A549 (cell line): ENCODE measurements at regions not wholly inside any gene's neighbourhood (a gene's known extent, or its start where the extent isn't known, plus 50 kb on each side); places are given as distances from the start of the nearest gene placed in this dataset.

Source experiments
- ATAC-seq, 2 experiments: fragments of 200-7000 bp in 1 of 2; fragments of >200 bp in 1 of 2; cut with Nextera tagmentation in 1 of 2; cut with Tn5 transposase in 1 of 2; 3 replicates each; pipeline versions ENCODE4 v1.8.0 to v1.9.1; 2018 to 2020; ENCODE audit warnings: mild to moderate bottlenecking in 1 of 2, moderate library complexity in 1 of 2
- CTCF ChIA-PET: fragments of 300-600 bp; sonication (Branson Sonifier 250); formaldehyde crosslinking; extraction: SDS; loops from one replicate; lab custom pipeline; 2021; ENCODE audit warnings: antibody characterized with exemption, inconsistent platforms; lab: Yijun Ruan, JAX
- POLR2A ChIA-PET: fragments of 350-600 bp; formaldehyde crosslinking; extraction: SDS; loops from one replicate; lab custom pipeline; 2021; ENCODE audit warnings: antibody characterized with exemption, inconsistent platforms; lab: Yijun Ruan, JAX
- DNase-seq, 2 experiments: peaks; one replicate each; pipeline versions ENCODE4 v3.0.0 to v3.0.0-alpha.2; 2011 to 2016; ENCODE audit warnings: low read depth in 1 of 2, low spot score in 1 of 2
- FAIRE-seq: peaks from 2 replicates; lab custom pipeline; 2011; peaks lifted over from hg19 to GRCh38; lab: Jason Lieb, UNC
- H3K27ac ChIP-seq, 2 experiments: fragments of >200 bp; sonication (Bioruptor Twin); formaldehyde crosslinking; 3 replicates each; pipeline ENCODE4 v1.5.1; 2016 to 2017
- H3K4me1 ChIP-seq: fragments of >200 bp; sonication (Bioruptor Twin); formaldehyde crosslinking; 3 replicates; pipeline ENCODE4 v1.6.1; 2016
- H3K4me2 ChIP-seq: fragments of >200 bp; sonication (Bioruptor Twin); formaldehyde crosslinking; 3 replicates; pipeline ENCODE4 v1.6.1; 2016
- H3K4me3 ChIP-seq: fragments of >200 bp; sonication (Bioruptor Twin); formaldehyde crosslinking; 3 replicates; pipeline ENCODE4 v1.5.1; 2016
- H3K9me3 ChIP-seq: fragments of >200 bp; sonication (Bioruptor Twin); formaldehyde crosslinking; 3 replicates; pipeline ENCODE4 v1.6.1; 2016
- CBX2 ChIP-seq: fragments of 200-600 bp; sonication (generic); IDR thresholded peaks from 2 replicates; pipeline ENCODE4 v1.6.1; 2016; ENCODE audit warnings: low read depth, mild to moderate bottlenecking, borderline replicate concordance
- CEBPB ChIP-seq, 2 experiments: fragments of >200 bp in 1 of 2; sonication (Bioruptor Twin) in 1 of 2; formaldehyde crosslinking in 1 of 2; IDR thresholded peaks; 2 replicates each; pipeline ENCODE4 v1.6.1; 2012 to 2016
- CTCF ChIP-seq: fragments of >200 bp; sonication (Bioruptor Twin); formaldehyde crosslinking; IDR thresholded peaks from 3 replicates; pipeline ENCODE4 v1.5.1; 2016
- E2F6 ChIP-seq: IDR thresholded peaks from 2 replicates; pipeline ENCODE4 v1.6.1; 2012; ENCODE audit warnings: low read depth, borderline replicate concordance
- ELK1 ChIP-seq: fragments of 150-350 bp; IDR thresholded peaks from 2 replicates; pipeline ENCODE4 v1.6.1; 2014; ENCODE audit warnings: low read depth, mild to moderate bottlenecking, low read length
- GATA3 ChIP-seq: IDR thresholded peaks from 2 replicates; pipeline ENCODE4 v1.6.1; 2012; ENCODE audit warnings: borderline replicate concordance
- HDAC2 ChIP-seq: fragments of 200-600 bp; sonication (generic); IDR thresholded peaks from 2 replicates; pipeline ENCODE4 v1.6.1; 2016
- JUNB ChIP-seq: fragments of >200 bp; sonication (Bioruptor Twin); formaldehyde crosslinking; IDR thresholded peaks from 2 replicates; pipeline ENCODE4 v1.6.1; 2016
- KDM1A ChIP-seq: fragments of 200-600 bp; sonication (generic); IDR thresholded peaks from 2 replicates; pipeline ENCODE4 v1.6.1; 2016; ENCODE audit warnings: low read depth, mild to moderate bottlenecking
- MAZ ChIP-seq: fragments of 150-350 bp; IDR thresholded peaks from 2 replicates; pipeline ENCODE4 v1.6.1; 2014; ENCODE audit warnings: antibody characterized with exemption, low read depth, low read length, borderline replicate concordance
- MYC ChIP-seq: IDR thresholded peaks from 2 replicates; pipeline ENCODE4 v1.6.1; 2012; ENCODE audit warnings: mild to moderate bottlenecking, inconsistent platforms, low read length, improper control_type of control experiment, borderline replicate concordance
- NFE2L2 ChIP-seq: fragments of 150-350 bp; conservative IDR thresholded peaks from 2 replicates; pipeline ENCODE4 v1.6.1; 2014; ENCODE audit warnings: low read length
- POLR2A ChIP-seq: IDR thresholded peaks from 2 replicates; pipeline ENCODE4 v1.6.1; 2012; ENCODE audit warnings: mild to moderate bottlenecking, low read length
- POLR2AphosphoS2 ChIP-seq: conservative IDR thresholded peaks from 2 replicates; pipeline ENCODE4 v1.6.1; 2012; ENCODE audit warnings: low read length, improper control_type of control experiment, inconsistent platforms
- RAD21 ChIP-seq, 2 experiments: fragments of >200 bp in 1 of 2; sonication (Bioruptor Twin) in 1 of 2; formaldehyde crosslinking in 1 of 2; IDR thresholded peaks in 1 of 2; conservative IDR thresholded peaks in 1 of 2; 2 replicates in 1 of 2; 3 replicates in 1 of 2; pipeline ENCODE4 v1.6.1; 2012 to 2018; ENCODE audit warnings: inconsistent platforms in 1 of 2
- RFX5 ChIP-seq: fragments of 450-650 bp; IDR thresholded peaks from 2 replicates; pipeline ENCODE4 v1.7.1; 2014; ENCODE audit warnings: antibody characterized with exemption, mild to moderate bottlenecking, moderate library complexity
- SMC3 ChIP-seq: fragments of >200 bp; sonication (Bioruptor Twin); formaldehyde crosslinking; IDR thresholded peaks from 3 replicates; pipeline ENCODE4 v1.6.1; 2018; ENCODE audit warnings: inconsistent platforms
- ZNF302 ChIP-seq: fragments of 250-450 bp; sonication (Bioruptor Pico); IDR thresholded peaks from 2 replicates; pipeline ENCODE4 v1.9.0; 2021; ENCODE audit warnings: inconsistent platforms, mild to moderate bottlenecking, moderate library complexity
- WGBS: methylation state at CpG from one replicate; pipeline ENCODE4 v1.1.6; 2017; ENCODE audit errors: missing lambda C conversion rate; 5-methylcytosine and 5-hydroxymethylcytosine counted together

GRCh38 chr22:48440176-48440575, 1387.5 kb downstream of the BRD1 start:
- Histone ChIP-seq H3K4me3 (no peak overlapping the region), H3K4me2 (no peak overlapping the region), H3K27ac (no peak overlapping the region), H3K9me3 (no peaks in the 10 kb centered on the region), H3K4me1 (peaks cover 2% of the 10 kb centered on the region)
- DNase-seq (no peak), ATAC-seq (no peak), FAIRE-seq (no peak)
- TF ChIP-seq E2F6 (no peak), RFX5 (no peak), GATA3 (no peak), SMC3 (no peak), MYC (no peak)
- ChIA-PET CTCF (no interaction called here), POLR2A (no interaction called here)
- WGBS = 93% methylated on average over 22 of the region's 22 CpGs

GRCh38 chr22:48439560-48440135, 1388.0 kb downstream of the BRD1 start:
- ChIA-PET CTCF (no interaction called here), POLR2A (no interaction called here)
- FAIRE-seq = no peak
- no peak for ATAC-seq
- Histone ChIP-seq H3K9me3 (no peaks in the 10 kb centered on the region), H3K4me1 (no peaks in the 10 kb centered on the region), H3K4me3 (no peak overlapping the region), H3K4me2 (no peak overlapping the region), H3K27ac (0 out of 6 replicates have a peak overlapping the region, but pooled peaks of 1 of the 2 experiments have one; percentile 18)
- WGBS = 95% methylated on average over 4 of the region's 10 CpGs
- TF ChIP-seq MYC (no peak), CBX2 (no peak), NFE2L2 (no peak)
- DNase-seq = no peak

- 88% methylated on average over 16 of the region's 19 CpGs for WGBS
- DNase-seq (no peak), FAIRE-seq (no peak), ATAC-seq (no peak)
- Histone ChIP-seq H3K4me3 (no peak overlapping the region), H3K4me1 (no peaks in the 10 kb centered on the region), H3K9me3 (no peaks in the 10 kb centered on the region), H3K4me2 (no peak overlapping the region), H3K27ac (0 out of 6 replicates have a peak overlapping the region, but pooled peaks of 1 of the 2 experiments have one; percentile 18)
- TF ChIP-seq HDAC2 (no peak), POLR2A (no peak), POLR2AphosphoS2 (no peak), E2F6 (no peak), RAD21 (conservative IDR thresholded peaks at IDR 0.05 in 1 of 2, IDR thresholded peaks at IDR 0.05 in 1 of 2) (no peak), JUNB (no peak), CEBPB (IDR thresholded peaks at IDR 0.05) (no peak)
- ChIA-PET POLR2A (no interaction called here), CTCF (no interaction called here)
Observed at GRCh38 chr22:48438800-48439559, 1388.7 kb downstream of the BRD1 start.

GRCh38 chr22:48438096-48438495, 1389.6 kb downstream of the BRD1 start:
- no peak for DNase-seq
- WGBS = 90% methylated on average over 5 of the region's 13 CpGs
- TF ChIP-seq CTCF = no peak
- TF ChIP-seq ELK1 = no peak
- TF ChIP-seq KDM1A = no peak
- TF ChIP-seq MAZ = no peak
- no peak for TF ChIP-seq ZNF302 (CRISPR knock-in tag)
- POLR2A ChIA-PET = no interaction called here
- Histone ChIP-seq H3K9me3 (no peaks in the 10 kb centered on the region), H3K4me1 (no peaks in the 10 kb centered on the region), H3K4me2 (no peak overlapping the region), H3K4me3 (no peak overlapping the region), H3K27ac (no peak overlapping the region)
- ATAC-seq = no peak
- CTCF ChIA-PET = no interaction called here
- no peak for FAIRE-seq
